NCI-H187 treated with DMSO at 0.1 percent for 48 hours (cell line): ENCODE measurements at regions not wholly inside any gene's neighbourhood (a gene's known extent, or its start where the extent isn't known, plus 50 kb on each side); places are given as distances from the start of the nearest gene placed in this dataset.
A peak's percentile ranks its signal among the peaks of the same experiment; 100 is the strongest.
"Not testable (repeated sequence)": the region's sequence is repeated elsewhere in the genome, so short reads cannot be mapped to it uniquely, and the experiment has no call there.

Experiments
- DNase-seq: peaks from one replicate; lab custom pipeline; 2025; lab: John Stamatoyannopoulos, UW

DNA sequence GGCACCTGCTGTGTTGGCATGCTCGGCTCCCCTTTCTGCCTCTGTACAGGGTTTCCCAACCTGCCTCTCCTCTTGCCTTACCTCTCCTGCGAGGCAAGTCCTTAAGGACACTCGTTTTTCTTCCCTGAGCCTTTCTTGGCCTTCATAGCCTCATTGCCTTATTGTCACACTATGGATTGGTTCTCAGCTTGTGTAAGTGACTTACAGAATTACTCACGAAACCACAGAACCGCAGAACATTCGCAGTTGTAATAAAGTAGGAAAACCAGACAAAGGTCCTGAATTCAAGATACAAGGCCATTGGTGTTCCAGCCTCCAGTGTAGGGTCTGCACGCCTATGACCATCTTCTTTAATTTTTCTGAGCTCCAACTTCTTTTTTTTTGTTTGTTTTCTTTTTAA, 317.6 kb upstream of the SMIM21 start:
- DNase-seq, result no peak

DNA sequence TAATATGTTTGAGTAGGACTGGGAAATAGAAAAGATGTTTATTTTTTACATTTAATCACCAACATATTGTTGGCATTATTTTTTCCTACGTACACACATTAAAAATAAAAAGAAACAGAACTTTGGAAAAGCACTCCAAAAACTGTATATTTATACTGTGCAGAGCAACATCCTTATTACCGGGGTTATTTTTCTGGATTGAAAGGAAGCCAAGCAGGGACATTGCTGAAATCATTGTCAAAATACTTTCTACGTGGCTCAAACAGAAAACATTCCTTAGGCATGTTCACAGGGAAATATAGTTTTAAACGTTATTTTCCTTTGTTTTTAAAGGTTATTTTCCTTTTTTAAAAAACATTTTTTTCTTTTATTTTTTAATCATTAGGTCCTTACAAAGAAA, 315.0 kb upstream of the SMIM21 start:
- no peak for DNase-seq

GRCh38 chr18:75739682-75740081, 312.2 kb upstream of the SMIM21 start:
- no peak for DNase-seq

DNA sequence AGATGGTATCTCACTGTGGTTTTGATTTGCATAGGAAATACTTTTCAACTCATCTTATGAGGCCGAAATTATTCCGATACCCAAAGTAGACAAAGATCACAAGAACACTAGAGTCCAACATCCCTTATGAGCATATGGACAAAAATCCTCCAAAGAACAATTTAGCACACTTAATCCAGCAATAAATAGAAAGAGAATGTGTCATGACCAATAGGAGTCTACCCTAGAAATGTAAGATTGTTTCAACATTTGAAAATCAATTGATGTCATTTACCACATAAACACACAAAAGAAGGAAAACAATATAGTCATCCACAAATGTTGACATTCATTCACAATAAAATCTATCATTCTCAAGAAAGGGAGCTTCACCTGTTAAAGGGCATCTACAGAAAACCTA, 307.8 kb upstream of the SMIM21 start:
- DNase-seq, result no peak

- DNase-seq, result no peak
These were observed 302.7 kb upstream of the SMIM21 start for GRCh38 chr18:75730249-75730648.

DNA sequence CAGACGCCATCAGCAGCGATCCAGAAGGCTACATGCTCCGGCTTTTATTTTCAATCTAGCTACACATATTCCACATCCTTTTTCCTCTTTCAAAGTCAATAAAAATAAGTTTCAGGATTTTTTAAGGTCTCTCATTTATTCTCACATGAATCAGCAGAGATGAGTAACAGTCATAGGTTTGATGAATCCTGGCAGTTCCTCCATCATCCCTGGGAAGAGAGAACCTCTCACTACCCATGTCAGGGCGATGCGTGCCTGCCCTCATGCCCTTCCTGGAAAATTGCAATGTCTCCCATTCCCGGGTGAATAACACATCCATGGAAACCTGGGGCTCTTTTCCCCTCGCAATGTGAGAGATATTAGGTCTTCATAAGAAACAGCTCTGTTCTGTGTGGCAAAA, 301.1 kb upstream of the SMIM21 start:
- DNase-seq, result no peak

DNA sequence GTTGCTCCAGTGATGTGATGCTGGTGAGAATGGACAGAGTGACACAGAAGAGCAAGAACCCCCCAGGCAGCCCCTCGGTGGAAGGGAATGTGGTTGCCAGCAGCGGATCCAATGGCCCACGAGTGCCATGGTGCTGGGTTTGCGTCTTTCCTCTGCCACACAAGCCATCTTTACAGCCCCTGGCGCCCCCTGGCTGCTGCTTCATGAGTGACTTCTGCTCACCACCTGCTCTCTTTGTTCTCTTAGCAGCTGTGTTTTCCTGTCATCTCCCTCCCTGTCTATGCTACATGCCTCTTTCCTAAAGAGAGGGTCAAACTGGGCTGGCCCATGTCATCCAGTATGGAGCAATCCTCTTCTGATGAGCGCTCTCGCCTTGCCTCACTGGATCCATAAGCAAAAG, 300.0 kb upstream of the SMIM21 start:
- peak; percentile 23 for DNase-seq

- no peak for DNase-seq
These were observed 296.2 kb upstream of the SMIM21 start for GRCh38 chr18:75723521-75724340.

DNA sequence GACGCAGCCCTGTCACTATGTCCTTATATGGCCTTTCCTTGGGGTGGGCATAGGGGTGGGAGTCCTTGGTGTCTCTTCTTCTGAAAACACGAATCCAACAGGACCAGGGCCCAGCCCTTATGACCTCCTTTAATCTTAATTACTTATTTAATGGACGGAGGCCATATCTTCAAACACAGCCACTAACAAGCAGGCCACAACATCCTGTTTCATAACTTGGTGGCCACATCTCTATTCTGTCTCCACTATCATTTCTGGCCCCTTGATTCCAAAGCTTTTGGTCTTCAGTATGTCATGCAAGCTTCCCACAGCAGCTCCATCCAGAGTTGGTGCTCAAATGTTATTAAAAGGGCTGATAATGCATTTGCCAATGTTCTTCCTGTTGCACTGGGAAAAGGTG, 287.3 kb upstream of the SMIM21 start:
- no peak for DNase-seq

- DNase-seq, result not testable (repeated sequence)
These were observed 284.8 kb upstream of the SMIM21 start for GRCh38 chr18:75712124-75712867.

DNA sequence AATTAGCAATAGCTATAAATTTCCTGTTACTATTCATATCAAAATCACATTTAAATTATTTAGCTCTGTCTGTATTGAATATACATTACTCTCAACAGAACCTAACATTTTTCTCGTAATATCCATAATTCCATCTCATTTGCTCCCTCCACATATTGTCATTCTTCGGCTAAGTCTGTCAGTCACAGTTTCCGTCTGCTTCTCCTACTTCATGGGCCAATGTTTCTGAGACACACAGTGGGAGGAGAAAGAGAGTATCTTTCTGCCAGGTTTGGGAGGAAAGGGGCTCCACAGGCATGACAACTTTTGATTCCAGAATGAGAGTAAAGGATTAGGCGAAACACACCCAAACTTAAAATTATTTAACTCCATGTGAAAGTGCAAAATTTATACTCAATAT, 273.1 kb upstream of the SMIM21 start:
- DNase-seq, result no peak

DNA sequence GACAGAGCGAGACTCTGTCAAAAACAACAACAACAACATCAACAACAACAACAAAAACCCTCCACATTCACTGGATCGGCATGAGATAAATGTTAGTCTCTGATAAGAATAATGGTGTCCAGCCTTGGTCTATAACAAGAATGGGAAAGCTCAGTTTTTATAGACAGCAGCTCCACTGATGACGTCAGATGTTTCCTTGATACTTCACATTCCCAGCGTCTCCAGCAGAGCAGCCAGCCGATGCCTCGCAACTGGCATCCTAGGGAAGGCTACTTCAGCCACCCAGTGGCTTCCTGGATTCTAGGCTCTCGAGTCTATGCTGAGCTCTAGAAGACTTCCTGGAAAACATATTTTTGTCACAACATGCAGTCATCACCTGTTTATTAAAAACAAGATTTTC, 271.4 kb upstream of the SMIM21 start:
- no peak for DNase-seq

- no peak for DNase-seq
These were observed 270.0 kb upstream of the SMIM21 start for GRCh38 chr18:75697493-75697892.

- no peak for DNase-seq
These were observed 268.9 kb upstream of the SMIM21 start for GRCh38 chr18:75696391-75696790.

GRCh38 chr18:75694292-75694691, 266.8 kb upstream of the SMIM21 start:
- peak; percentile 49 for DNase-seq

DNA sequence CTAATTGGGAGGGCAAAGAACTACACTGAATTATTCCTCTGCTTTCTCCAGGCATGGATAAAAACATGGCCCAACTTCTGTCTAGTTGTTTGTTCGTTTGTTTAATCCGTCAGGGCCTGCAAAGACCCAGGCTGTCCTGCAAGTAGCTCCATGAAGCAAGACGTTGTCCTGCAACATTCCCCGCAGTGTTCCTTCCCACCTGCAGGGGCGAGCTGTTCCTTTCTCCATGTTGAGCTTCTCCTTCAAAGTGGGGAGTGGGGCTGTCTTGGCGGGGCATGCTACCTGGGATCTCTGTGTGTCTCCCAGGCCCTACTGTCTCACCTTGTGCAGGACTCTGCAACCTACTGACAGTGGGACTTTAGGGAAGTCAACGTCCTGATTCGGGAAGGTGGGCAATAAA, 264.0 kb upstream of the SMIM21 start:
- no peak for DNase-seq

GRCh38 chr18:75690283-75690682, 262.8 kb upstream of the SMIM21 start:
- DNase-seq, result not testable (repeated sequence)

- no peak for DNase-seq
These were observed 260.1 kb upstream of the SMIM21 start for GRCh38 chr18:75687626-75688025.

- DNase-seq, result no peak
These were observed 255.9 kb upstream of the SMIM21 start for GRCh38 chr18:75683426-75683825.

DNA sequence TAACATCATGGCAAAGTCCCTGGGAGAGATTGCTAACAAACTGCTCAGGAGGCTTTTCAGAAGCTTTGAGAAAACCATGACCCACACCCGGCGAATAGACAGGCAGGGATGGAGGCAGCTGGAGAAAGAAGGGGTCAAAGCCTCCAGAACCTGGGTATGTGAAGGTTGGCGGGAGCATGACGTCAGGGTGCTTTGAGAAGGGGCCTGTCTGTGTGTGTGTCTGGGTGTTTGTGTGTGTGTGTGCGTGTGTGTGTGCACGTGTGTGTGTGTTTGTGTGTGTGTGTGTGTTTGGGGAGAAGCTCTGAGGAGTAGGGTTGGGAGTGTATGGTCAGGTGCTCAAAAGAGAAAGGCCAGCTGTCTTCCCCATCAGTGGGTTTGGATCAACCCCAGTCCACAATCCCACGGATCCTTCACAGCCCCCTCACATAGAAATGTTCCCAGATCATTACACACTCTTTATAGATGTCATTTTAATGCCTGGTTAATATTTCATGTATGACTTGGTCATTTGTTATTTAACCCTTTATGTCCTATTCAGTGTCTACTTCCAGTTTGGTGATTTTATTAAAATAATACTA, 254.1 kb upstream of the SMIM21 start:
- DNase-seq, result no peak

DNA sequence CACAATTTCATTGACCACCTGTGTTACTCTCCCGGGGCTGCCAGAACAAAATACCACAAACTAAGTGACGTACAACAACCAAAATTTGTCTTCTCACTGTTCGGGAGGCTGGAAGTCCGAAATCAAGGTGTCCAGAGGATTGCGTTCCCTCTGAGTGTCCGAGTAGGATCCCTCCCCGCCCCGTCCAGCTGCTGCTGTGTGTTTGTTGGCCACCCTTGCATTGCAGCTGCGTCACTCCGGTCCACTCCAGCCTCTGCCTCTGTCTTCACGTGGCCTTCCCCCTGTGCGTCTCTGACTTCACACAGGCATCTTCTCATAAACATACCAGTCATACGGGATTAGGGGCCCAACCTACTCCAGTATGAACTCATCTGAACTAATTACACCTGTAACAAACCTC, 251.8 kb upstream of the SMIM21 start:
- DNase-seq, result no peak

- no peak for DNase-seq
These were observed 251.1 kb upstream of the SMIM21 start for GRCh38 chr18:75678627-75679026.
